ENCODE measurements at regions not wholly inside any gene's neighbourhood (a gene's known extent, or its start where the extent isn't known, plus 50 kb on each side); places are given as distances from the start of the nearest gene placed in this dataset.

DNA sequence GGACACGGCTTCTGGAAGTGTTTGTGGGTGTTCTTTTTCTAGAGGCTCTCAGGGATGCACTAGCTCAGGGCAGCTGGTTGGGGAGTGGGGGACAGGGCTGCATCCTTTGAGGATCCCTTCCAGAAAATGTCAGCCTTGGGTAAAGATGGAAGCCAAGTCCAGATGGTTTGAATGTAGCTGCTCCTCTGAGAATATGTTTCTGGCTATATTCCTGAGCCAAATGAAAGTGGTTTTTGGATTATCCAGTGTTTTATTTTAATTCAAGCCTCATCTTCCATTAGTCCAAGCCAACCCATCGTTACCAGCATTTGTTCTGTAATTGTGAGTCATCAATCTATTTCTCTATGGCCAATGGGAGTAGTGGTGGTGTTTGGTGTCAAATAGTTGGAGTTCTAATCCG is 70.4 kb downstream of the SPRY4 start:
- H3K27ac ChIP-seq (ENCODE audit: low read depth in 2 of 2, low read length in 1 of 2) = no peak overlapping the region
- H3K9me2 ChIP-seq = no peaks in the 10 kb centered on the region
- H2AFZ ChIP-seq (ENCODE audit: low read depth) = no peak overlapping the region
- ChIA-PET CTCF (no interaction called here), POLR2A (no interaction called here)
- H3K79me2 ChIP-seq (ENCODE audit: insufficient read depth) = no peaks in the 10 kb centered on the region
- no peak for TF ChIP-seq NRF1 (IDR thresholded peaks at IDR 0.05; ENCODE audit: low read depth, low read length)
- TF ChIP-seq POLR2AphosphoS5 (IDR thresholded peaks at IDR 0.05; ENCODE audit: low read depth, low read length) = no peak
- no peak for TF ChIP-seq TEAD4 (IDR thresholded peaks at IDR 0.05; ENCODE audit: borderline replicate concordance, insufficient read depth)
- TF ChIP-seq USF2 (IDR thresholded peaks at IDR 0.05; ENCODE audit: borderline replicate concordance, low read depth, low read length) = no peak
- TF ChIP-seq, protein P1, sequence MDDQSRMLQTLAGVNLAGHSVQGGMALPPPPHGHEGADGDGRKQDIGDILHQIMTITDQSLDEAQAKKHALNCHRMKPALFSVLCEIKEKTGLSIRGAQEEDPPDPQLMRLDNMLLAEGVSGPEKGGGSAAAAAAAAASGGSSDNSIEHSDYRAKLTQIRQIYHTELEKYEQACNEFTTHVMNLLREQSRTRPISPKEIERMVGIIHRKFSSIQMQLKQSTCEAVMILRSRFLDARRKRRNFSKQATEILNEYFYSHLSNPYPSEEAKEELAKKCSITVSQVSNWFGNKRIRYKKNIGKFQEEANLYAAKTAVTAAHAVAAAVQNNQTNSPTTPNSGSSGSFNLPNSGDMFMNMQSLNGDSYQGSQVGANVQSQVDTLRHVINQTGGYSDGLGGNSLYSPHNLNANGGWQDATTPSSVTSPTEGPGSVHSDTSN (IDR thresholded peaks at IDR 0.05) = no peak
- no peak for TF ChIP-seq RFX5 (IDR thresholded peaks at IDR 0.05; ENCODE audit: low read length)
- no peak for TF ChIP-seq EP300 (IDR thresholded peaks at IDR 0.05; ENCODE audit: borderline replicate concordance in 1 of 2, low read depth in 1 of 2, low read length in 1 of 2)
- TF ChIP-seq JUND (IDR thresholded peaks at IDR 0.05) = no peak
- TF ChIP-seq FOXM1 (IDR thresholded peaks at IDR 0.05; ENCODE audit: low read depth) = no peak
- TF ChIP-seq MAX (IDR thresholded peaks at IDR 0.05; ENCODE audit: low read depth) = no peak
- TF ChIP-seq, protein P2, sequence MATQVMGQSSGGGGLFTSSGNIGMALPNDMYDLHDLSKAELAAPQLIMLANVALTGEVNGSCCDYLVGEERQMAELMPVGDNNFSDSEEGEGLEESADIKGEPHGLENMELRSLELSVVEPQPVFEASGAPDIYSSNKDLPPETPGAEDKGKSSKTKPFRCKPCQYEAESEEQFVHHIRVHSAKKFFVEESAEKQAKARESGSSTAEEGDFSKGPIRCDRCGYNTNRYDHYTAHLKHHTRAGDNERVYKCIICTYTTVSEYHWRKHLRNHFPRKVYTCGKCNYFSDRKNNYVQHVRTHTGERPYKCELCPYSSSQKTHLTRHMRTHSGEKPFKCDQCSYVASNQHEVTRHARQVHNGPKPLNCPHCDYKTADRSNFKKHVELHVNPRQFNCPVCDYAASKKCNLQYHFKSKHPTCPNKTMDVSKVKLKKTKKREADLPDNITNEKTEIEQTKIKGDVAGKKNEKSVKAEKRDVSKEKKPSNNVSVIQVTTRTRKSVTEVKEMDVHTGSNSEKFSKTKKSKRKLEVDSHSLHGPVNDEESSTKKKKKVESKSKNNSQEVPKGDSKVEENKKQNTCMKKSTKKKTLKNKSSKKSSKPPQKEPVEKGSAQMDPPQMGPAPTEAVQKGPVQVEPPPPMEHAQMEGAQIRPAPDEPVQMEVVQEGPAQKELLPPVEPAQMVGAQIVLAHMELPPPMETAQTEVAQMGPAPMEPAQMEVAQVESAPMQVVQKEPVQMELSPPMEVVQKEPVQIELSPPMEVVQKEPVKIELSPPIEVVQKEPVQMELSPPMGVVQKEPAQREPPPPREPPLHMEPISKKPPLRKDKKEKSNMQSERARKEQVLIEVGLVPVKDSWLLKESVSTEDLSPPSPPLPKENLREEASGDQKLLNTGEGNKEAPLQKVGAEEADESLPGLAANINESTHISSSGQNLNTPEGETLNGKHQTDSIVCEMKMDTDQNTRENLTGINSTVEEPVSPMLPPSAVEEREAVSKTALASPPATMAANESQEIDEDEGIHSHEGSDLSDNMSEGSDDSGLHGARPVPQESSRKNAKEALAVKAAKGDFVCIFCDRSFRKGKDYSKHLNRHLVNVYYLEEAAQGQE (IDR thresholded peaks at IDR 0.05; ENCODE audit: low read depth, low read length) = no peak
- no peak for TF ChIP-seq SMC3 (IDR thresholded peaks at IDR 0.05; ENCODE audit: low read depth, low read length)
- no peak for TF ChIP-seq CTCF (IDR thresholded peaks at IDR 0.05)
- TF ChIP-seq MEF2A (IDR thresholded peaks at IDR 0.05; ENCODE audit: borderline replicate concordance, low read depth) = no peak
- TF ChIP-seq FOXJ3 (CRISPR knock-in tag; IDR thresholded peaks at IDR 0.05) = no peak
- no peak for TF ChIP-seq ELF1 (IDR thresholded peaks at IDR 0.05)
- TF ChIP-seq SIN3A (IDR thresholded peaks at IDR 0.05; ENCODE audit: borderline replicate concordance, low read depth, low read length) = no peak
- no peak for TF ChIP-seq USF1 (IDR thresholded peaks at IDR 0.05; ENCODE audit: borderline replicate concordance, low read depth)
- no peaks in the 10 kb centered on the region for H4K20me1 ChIP-seq (ENCODE audit: insufficient read depth)
- H3K9ac ChIP-seq = no peak overlapping the region
- no peaks in the 10 kb centered on the region for H3K36me3 ChIP-seq (replicated peaks in 1 of 2; ENCODE audit: control insufficient read depth in 1 of 2, insufficient read depth in 2 of 2, low read length in 1 of 2)
- H3K4me3 ChIP-seq (ENCODE audit: low read depth in 2 of 2, low read length in 1 of 2) = no peak overlapping the region
- no peaks in the 10 kb centered on the region for H3K27me3 ChIP-seq (ENCODE audit: insufficient read depth)
- peaks cover 0 to 4% of the 10 kb centered on the region in 2 experiments; a peak in 1 of 4 replicates for H3K4me1 ChIP-seq (ENCODE audit: control insufficient read depth in 1 of 2, insufficient read depth in 2 of 2, low read depth in 1 of 2, low read length in 1 of 2)
- no peak overlapping the region for H3K4me2 ChIP-seq
- H3F3A ChIP-seq (replicated peaks; ENCODE audit: insufficient read depth) = peaks cover 13% of the 10 kb centered on the region
- DNase-seq = no peak
- WGBS (ENCODE audit: low lambda C conversion rate) = 94% methylated on average over 3 of the region's 3 CpGs
- H3K9me3 ChIP-seq = no peaks in the 10 kb centered on the region

All from SK-N-SH (cell line).